Inflammatory macrophage treated with lipopolysaccharide for 1 hour (primary cell): ENCODE measurements at regions not wholly inside any gene's neighbourhood (a gene's known extent, or its start where the extent isn't known, plus 50 kb on each side); places are given as distances from the start of the nearest gene placed in this dataset.

ENCODE experiments used
- DNase-seq, 2 donors: peaks; one replicate each; pipeline ENCODE4 v3.0.0-alpha.2; 2020 to 2022

DNA sequence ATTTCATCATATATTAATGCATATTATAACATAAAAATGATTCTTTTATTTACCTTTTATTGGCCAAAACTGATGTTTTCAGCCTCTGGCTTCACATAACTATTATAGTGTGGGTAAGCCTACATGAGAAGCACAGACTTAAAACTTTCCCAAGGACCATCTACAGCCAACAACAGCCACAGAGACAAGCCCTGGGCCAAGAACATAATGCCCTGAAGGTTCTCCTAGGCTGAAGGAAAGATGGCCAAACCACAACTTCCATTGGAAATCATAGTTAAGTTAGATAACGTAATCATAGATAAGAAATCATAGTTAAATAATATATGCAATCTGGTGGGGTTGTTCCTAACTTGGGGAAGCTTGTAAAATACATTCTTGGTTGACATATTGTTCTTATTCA lies 280.0 kb upstream of the EMCN start:
- DNase-seq: no peak

- no peak for DNase-seq
Observed at GRCh38 chr4:100797356-100797755, 279.5 kb upstream of the EMCN start.

DNA sequence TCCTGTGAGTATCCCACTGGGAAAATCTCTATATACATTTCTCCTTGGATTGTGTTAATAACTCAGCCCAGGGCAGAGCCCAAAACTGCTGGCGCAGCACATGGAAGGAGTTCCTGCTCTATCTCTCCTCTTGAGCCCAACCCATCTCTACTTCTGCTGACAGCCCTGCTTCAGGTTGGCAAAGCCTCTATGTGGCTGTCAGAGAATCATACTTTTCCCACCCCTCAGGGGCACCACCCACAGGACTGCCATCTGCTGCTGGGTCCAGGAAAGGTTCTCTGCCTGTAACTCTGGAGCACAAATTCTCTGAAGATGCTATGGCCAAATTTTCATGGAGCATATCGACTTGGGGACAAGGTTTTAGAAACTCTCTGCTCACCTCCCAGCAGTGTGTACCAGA lies 278.5 kb upstream of the EMCN start:
- no peak for DNase-seq

DNA sequence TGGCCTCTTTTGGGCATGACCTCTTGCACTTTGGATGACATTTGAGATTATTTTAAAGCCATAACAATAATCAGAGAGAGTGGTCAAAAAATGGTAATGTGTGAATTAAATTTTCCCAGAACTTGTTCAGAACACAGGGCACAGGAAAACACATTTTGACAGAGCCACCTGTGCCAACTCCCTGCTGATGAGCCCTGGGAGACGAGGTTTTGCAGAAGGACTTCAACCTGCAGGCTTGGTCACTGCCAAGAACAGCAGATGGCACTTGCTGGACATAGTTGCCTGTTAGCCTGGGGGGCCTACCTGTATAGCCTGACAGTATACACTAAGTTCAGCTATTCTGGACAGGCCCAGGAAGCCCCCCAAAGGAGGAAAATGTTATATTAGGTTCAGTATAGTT lies 277.8 kb upstream of the EMCN start:
- no peak for DNase-seq

GRCh38 chr4:100790836-100791615 lies 273.2 kb upstream of the EMCN start:
- DNase-seq: no peak

DNA sequence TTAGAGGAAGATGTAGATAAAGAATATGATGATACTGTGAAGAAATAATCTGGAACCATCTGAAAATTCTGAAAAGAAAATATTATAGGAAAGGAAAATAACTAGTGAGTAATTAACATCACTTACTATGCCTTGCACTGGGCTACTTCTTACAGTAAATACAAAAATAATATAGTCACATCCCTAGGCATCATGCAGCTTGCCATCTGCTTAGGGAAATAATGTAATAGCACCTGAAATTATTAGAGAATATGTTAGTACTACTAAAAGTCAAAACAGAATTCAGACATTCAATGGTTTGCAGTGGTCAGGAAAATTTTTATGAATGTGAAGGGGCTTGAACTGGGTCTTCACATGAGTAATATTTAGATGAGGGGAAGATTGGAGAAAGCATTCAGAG lies 272.2 kb upstream of the EMCN start:
- DNase-seq: no peak

DNA sequence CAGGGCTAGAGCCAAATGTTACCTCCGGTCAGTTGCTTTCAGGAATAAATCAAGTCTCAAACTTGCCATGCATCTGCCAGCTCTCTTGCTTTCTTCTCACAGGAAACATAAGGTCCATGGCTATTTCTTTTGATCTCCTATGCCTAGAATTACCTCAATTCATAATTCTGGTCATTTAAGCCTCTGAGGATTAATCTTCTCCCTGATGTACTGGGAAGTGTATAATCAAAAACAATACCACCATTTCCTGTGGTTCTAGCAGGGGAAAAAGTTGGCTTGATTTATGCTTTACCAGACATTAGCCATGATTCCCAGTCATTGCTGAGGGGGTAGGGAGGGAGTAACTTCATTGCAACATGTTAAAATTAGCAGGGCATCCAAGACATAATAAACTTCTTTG lies 268.7 kb upstream of the EMCN start:
- DNase-seq: no peak

GRCh38 chr4:100782356-100782755 lies 264.5 kb upstream of the EMCN start:
- peak; percentile 4 to 5 for DNase-seq

DNA sequence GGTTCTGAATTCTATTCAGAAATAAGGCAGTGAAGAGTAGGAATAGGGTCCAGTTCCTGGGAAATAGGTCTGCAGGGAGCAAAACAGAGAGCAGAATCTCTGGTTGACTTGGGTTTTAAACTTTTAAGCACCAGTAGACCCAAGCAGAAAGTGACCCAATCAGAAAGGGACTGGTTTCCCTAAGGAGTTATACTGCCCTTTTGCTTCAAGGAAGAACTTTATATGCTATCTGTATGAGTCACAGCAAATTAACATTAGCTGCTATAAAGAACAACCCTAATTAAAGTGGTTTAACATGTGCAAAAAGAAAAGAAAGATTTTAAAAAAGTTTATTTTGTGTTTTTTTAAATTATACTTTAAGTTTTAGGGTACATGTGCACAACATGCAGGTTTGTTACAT lies 263.6 kb upstream of the EMCN start:
- no peak for DNase-seq

GRCh38 chr4:100780126-100780525 lies 262.3 kb upstream of the EMCN start:
- no peak for DNase-seq

DNA sequence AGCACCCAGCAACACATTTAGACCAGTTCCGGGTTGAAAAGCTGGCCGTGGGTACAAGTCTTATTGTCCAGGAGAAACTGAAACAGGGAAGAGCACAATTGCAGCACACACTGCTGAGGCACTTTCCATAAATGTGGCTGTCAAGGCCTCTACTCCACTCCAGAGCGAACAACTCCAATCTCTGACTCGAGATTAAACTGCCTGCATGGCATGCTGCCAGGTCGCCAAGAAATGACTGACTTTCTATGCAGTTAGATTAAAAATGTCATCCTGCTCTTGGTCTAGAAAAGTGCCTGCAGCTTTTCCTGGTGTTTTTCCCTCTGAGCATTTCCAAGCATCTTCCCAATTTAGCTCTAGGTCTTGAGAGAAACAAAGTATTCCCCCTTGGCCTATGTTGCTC lies 260.6 kb upstream of the EMCN start:
- DNase-seq: no peak

DNA sequence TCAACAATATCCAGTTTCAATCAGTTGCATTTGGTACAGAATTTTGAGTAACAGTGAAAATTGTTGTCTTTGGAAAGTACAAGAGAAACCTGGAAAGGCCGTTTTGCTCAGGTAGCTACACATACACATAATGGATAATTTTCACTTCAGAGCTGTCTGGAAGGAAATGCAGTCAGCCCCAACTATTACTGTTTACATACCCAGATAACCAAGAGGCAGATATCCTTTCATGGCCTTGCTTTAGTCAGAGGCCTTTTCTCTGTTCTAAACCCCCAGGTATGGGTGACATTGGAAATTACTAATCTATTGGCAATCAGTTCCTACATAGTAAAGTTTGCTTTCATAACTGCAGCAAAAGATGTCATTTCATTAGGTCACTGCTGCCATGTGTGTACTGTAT lies 244.9 kb upstream of the EMCN start:
- DNase-seq: no peak

GRCh38 chr4:100754751-100755150 lies 236.9 kb upstream of the EMCN start:
- peak; percentile 2 to 3 for DNase-seq

DNA sequence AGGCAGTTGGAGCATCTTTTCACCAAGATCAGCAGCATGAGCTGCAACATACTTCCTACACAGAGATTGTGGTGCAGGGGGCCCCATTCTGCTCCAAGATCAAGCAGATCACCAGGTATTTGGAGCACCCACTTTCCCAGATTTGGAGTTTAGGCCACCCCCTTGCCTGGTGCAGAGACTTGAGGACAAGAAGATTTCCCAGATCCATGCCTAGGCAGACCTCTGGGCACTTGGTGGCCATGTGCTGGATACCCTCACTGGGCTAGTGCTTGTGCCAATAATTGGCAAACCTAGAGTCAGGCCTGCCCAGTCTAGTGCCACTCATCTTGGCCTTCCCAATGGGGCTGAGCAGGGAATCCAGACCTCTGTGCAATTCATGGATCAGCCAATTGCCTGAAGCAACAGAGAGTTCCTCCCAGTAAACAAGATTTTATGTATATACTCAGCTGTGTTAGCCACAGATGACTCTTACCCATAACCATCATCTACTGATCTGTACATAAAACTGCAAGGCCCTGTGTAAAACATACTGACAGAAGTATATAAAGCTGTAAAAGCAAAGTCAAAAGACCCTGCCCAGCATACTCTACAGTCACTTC lies 228.4 kb upstream of the EMCN start:
- DNase-seq: no peak

DNA sequence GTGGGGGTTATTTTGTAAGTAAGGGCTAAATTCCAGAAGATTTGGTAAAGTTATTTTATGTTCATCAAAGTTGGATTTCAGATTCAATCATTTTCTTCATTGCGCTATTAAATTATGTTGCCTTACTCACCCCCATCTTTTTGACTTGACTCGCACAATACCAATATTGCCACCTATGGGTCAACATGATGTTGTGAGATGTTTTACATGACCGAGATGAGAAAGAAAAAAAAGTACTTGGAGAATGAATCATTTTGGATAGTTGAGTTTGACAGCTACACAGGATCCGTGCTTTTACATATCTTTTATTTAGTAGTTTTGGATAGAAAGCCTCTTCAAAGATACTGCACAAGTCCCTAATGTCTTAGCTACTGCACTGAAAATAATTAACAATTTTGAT lies 224.2 kb upstream of the EMCN start:
- DNase-seq: no peak

GRCh38 chr4:100739426-100739825 lies 221.6 kb upstream of the EMCN start:
- DNase-seq: no peak

DNA sequence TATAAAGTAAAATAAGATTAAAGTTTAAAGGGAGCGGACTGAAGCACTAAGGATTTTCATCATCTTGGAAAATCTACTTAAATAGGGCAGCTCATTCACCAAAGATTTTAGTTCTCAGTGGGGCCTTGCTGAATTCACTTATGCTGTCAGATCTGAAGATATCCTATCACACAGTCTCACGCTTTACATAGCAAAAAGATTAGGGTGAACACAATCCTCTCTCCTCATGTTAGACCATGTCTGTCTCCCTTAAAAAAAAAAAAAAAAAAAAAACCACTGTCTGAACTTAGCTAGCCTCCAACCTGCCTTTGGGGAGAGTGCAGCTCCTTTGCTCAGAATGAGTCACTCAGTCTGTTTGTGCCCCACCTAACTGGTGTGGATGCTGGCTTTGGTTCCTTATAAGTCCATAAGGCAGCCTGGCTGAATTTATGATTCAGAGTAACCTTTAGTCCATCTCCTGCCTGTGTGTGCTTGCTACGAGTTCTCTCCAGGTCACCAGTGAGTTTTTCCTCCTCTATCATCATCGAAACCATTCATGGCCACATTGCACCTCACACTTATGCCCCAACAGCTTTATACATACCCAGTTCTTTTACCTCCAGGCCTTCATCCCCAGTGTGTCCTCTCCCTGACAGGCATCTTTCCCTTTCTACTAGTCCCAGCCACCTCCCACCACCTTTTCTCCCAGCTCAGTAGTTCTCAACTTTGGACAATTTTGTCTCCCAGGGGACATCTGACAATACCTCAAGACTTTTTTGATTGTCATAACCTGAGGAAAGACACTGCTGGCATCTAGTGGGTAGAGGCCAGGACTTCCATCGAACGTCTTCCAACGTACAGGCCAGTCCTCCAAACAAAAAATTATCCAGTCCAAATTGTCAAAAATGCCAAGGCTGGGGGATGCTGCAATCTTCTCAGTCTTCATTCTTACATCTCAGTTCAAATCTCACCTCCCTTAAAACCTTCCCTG lies 220.7 kb upstream of the EMCN start:
- no peak for DNase-seq

DNA sequence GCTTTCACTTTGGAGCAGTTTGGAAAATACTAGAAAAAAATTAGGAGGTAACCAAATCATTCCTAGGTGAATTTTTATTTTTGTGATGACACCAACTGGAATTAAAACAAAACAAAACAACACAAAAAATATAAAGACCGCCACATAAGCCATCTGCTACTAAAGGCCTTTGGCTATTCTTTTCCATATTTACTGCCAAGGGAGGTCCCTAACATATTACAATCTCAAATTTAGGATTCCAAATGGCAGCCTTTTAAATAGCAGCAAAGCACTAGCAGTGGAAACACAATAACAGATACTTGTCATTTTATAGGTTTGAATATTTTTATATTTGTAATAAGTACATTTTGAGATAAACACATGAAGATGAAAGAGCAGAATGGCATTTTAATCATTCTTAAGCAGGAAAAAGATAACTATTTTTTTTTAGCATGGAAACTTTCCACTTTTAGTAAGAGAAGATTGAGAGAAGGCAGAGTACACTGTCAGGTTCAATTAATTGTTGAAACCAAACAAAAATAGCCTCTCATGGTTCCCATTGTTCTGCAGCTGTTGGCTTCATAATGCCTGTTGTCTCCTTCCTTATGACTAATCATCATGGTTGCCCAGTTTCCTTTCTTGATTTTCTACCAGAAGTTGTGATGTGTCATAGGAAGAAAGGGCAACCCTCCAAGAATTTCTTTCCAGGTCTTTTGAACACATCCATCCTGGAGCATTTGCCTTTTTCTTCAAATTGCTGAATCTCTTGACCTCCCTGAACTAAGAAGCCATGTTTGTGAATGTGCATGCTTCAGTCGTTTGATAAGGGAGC lies 219.0 kb upstream of the EMCN start:
- DNase-seq: no peak

- DNase-seq: no peak
Observed at GRCh38 chr4:100728861-100729260, 211.0 kb upstream of the EMCN start.

GRCh38 chr4:100722866-100723459 lies 205.1 kb upstream of the EMCN start:
- DNase-seq: no peak

GRCh38 chr4:100722133-100722532 lies 204.3 kb upstream of the EMCN start:
- no peak for DNase-seq

GRCh38 chr4:100721490-100721889 lies 203.7 kb upstream of the EMCN start:
- no peak for DNase-seq
